Uterus (tissue), 3 donors: ENCODE measurements at regions not wholly inside any gene's neighbourhood (a gene's known extent, or its start where the extent isn't known, plus 50 kb on each side); places are given as distances from the start of the nearest gene placed in this dataset.
"Not testable (repeated sequence)": the region's sequence is repeated elsewhere in the genome, so short reads cannot be mapped to it uniquely, and the experiment has no call there.

ENCODE experiments used
- DNase-seq, 2 donors: peaks; one replicate each; pipeline ENCODE4 v3.0.0-alpha.2; 2019 to 2020
- H3K27ac ChIP-seq, 2 donors: fragments of 200-600 bp; sonication (generic); 1 replicate in 1 of 2; 2 replicates in 1 of 2; pipeline ENCODE4 v1.5.1; 2016 to 2018
- H3K27me3 ChIP-seq, 2 donors: fragments of 200-600 bp; sonication (generic); one replicate each; pipeline ENCODE4 v1.5.1; 2018 to 2019; ENCODE audit warnings: control low read depth in 1 of 2
- H3K36me3 ChIP-seq, 2 donors: fragments of 200-600 bp; sonication (generic); one replicate each; pipeline ENCODE4 v1.5.1; 2019; ENCODE audit warnings: control low read depth in 1 of 2
- H3K4me1 ChIP-seq, 2 donors: fragments of 200-600 bp; sonication (generic); one replicate each; pipeline ENCODE4 v1.5.1; 2018 to 2019; ENCODE audit warnings: control low read depth in 1 of 2
- H3K4me3 ChIP-seq, 2 donors: fragments of 200-600 bp; sonication (generic); 1 replicate in 1 of 2; 2 replicates in 1 of 2; pipeline ENCODE4 v1.5.1; 2018 to 2019; ENCODE audit warnings: mild to moderate bottlenecking in 1 of 2
- H3K9me3 ChIP-seq, 2 donors: fragments of 200-600 bp; sonication (generic); one replicate each; pipeline ENCODE4 v1.5.1; 2019; ENCODE audit warnings: control low read depth in 1 of 2
- CTCF ChIP-seq, 4 experiments: fragments of 200-600 bp in 2 of 4; fragments of 450-650 bp in 2 of 4; sonication (generic) in 2 of 4; IDR thresholded peaks; one replicate each; pipeline ENCODE4 v1.5.1; 2016 to 2019; ENCODE audit warnings: antibody characterized with exemption in 4 of 4, mild to moderate bottlenecking in 2 of 4, moderate library complexity in 1 of 4
- POLR2A ChIP-seq, 2 donors: fragments of 450-650 bp; IDR thresholded peaks; one replicate each; pipeline ENCODE4 v1.6.1; 2016; ENCODE audit warnings: antibody characterized with exemption in 2 of 2, mild to moderate bottlenecking in 1 of 2, moderate library complexity in 1 of 2
- intact Hi-C: fragments of 100-400 bp; cut with DNase I; formaldehyde crosslinking; loops from one replicate; pipeline ENCODE4 v1.15.1; 2023; ENCODE audit warnings: low total_unique reads
- donor health status: DM: yes; HTN: yes; CAD: no.

- no peak for DNase-seq
- TF ChIP-seq CTCF (IDR thresholded peaks at IDR 0.05) (no peak), POLR2A (IDR thresholded peaks at IDR 0.05) (no peak)
- Histone ChIP-seq H3K4me1 (no peaks in the 10 kb centered on the region), H3K27ac (no peak overlapping the region), H3K27me3 (no peaks in the 10 kb centered on the region), H3K9me3 (no peaks in the 10 kb centered on the region), H3K36me3 (no peaks in the 10 kb centered on the region), H3K4me3 (no peak overlapping the region)
- intact Hi-C loops: no loop called here
Observed at GRCh38 chr1:38500352-38500751, 359.2 kb downstream of the RRAGC start.

GRCh38 chr1:38498686-38499085, 360.9 kb downstream of the RRAGC start:
- intact Hi-C loops: no loop called here

DNA sequence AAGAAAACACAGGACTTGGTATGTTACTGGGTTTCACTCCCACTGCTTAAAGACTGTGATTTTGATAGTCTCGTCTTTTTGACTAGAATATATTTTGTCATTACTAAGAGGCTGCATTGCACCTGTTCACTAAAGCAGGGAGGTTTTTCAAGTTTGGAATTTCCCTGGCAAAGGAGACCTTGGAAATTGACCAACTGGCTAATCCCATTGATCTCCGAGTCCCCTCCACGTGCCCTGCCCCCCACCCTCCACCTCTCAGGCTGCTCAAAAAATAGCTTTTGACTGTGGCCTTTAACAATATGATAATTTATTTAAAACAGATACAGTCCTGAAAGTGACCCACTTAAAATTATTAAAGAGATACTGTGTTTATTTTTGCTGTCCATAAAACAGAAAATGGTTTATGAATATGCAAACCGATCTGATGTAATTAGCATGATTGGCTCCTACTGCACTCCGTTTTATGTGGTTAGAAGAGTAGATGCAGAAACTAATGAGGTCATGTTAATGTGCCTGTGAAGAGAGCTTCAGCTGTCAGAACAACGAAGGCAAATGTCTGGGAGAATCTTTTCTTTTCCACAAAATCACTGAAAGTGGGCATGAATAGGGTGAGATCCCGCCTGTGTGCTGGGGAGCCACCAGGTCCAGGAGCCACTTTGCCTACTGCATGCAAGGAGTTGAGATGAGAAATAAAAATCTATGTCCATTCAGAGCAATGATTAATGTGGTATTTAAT, 361.5 kb downstream of the RRAGC start:
- H3K4me3 ChIP-seq: no peak overlapping the region
- H3K36me3 ChIP-seq: no peaks in the 10 kb centered on the region
- H3K27me3 ChIP-seq: no peaks in the 10 kb centered on the region
- H3K4me1 ChIP-seq: no peaks in the 10 kb centered on the region
- intact Hi-C loops: no loop called here
- H3K9me3 ChIP-seq: no peaks in the 10 kb centered on the region
- no peak for TF ChIP-seq CTCF (IDR thresholded peaks at IDR 0.05)
- no peak for TF ChIP-seq POLR2A (IDR thresholded peaks at IDR 0.05)
- no peak overlapping the region for H3K27ac ChIP-seq
- DNase-seq: no peak

More at GRCh38 chr1:38498686-38499085, 360.9 kb downstream of the RRAGC start:
- no peak overlapping the region for H3K4me3 ChIP-seq
- H3K27me3 ChIP-seq: no peaks in the 10 kb centered on the region
- no peak for TF ChIP-seq CTCF (IDR thresholded peaks at IDR 0.05)
- no peak for TF ChIP-seq POLR2A (IDR thresholded peaks at IDR 0.05)
- H3K4me1 ChIP-seq: no peaks in the 10 kb centered on the region
- DNase-seq: no peak
- H3K9me3 ChIP-seq: no peaks in the 10 kb centered on the region
- no peaks in the 10 kb centered on the region for H3K36me3 ChIP-seq
- H3K27ac ChIP-seq: no peak overlapping the region

GRCh38 chr1:38493306-38493705, 366.3 kb downstream of the RRAGC start:
- H3K27me3 ChIP-seq, H3K4me3 ChIP-seq, H3K36me3 ChIP-seq, H3K4me1 ChIP-seq, H3K9me3 ChIP-seq, H3K27ac ChIP-seq, DNase-seq, intact Hi-C loops: not testable (repeated sequence)

DNA sequence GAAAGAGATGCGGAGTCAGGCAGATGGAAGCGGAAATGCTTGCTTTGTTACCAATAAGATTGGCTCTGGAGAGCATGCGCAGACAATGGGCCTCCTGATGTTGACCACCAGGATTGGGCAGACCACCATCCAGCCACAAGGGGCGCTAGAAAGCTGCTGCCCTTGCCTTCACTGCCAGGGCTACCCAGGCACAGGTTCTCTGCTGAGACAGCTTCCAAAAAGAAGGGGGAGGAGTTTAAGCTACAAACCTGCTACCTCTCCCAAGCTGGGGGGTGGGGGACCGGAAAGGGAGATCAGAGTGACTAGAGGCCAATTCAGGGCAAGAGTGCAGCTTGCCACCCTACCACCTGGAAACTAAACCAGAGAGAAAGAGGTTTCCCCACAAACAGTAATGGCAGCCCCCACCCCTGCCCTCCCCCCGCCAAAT, 369.7 kb downstream of the RRAGC start:
- DNase-seq: no peak
- TF ChIP-seq CTCF (IDR thresholded peaks at IDR 0.05): peak in 1 of 4 experiments; percentile 3
- TF ChIP-seq POLR2A (IDR thresholded peaks at IDR 0.05): no peak
- Histone ChIP-seq H3K4me1 (no peaks in the 10 kb centered on the region), H3K4me3 (no peak overlapping the region), H3K9me3 (no peaks in the 10 kb centered on the region), H3K27me3 (no peaks in the 10 kb centered on the region), H3K36me3 (no peaks in the 10 kb centered on the region), H3K27ac (no peak overlapping the region)
- intact Hi-C loops: no loop called here
